ENCODE measurements at regions not wholly inside any gene's neighbourhood (a gene's known extent, or its start where the extent isn't known, plus 50 kb on each side); places are given as distances from the start of the nearest gene placed in this dataset.

- no peak overlapping the region for H3K4me3 ChIP-seq (replicated peaks in 1 of 2; ENCODE audit: low read depth in 2 of 2, low read length in 2 of 2)
- DNase-seq (ENCODE audit: low read depth in 2 of 2): no peak
- TF ChIP-seq, protein P1, sequence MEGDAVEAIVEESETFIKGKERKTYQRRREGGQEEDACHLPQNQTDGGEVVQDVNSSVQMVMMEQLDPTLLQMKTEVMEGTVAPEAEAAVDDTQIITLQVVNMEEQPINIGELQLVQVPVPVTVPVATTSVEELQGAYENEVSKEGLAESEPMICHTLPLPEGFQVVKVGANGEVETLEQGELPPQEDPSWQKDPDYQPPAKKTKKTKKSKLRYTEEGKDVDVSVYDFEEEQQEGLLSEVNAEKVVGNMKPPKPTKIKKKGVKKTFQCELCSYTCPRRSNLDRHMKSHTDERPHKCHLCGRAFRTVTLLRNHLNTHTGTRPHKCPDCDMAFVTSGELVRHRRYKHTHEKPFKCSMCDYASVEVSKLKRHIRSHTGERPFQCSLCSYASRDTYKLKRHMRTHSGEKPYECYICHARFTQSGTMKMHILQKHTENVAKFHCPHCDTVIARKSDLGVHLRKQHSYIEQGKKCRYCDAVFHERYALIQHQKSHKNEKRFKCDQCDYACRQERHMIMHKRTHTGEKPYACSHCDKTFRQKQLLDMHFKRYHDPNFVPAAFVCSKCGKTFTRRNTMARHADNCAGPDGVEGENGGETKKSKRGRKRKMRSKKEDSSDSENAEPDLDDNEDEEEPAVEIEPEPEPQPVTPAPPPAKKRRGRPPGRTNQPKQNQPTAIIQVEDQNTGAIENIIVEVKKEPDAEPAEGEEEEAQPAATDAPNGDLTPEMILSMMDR (IDR thresholded peaks at IDR 0.05; ENCODE audit: low read depth, low read length): no peak
These were observed 256.1 kb downstream of the TMEM38B start for GRCh38 chr9:105950448-105950847.

DNA sequence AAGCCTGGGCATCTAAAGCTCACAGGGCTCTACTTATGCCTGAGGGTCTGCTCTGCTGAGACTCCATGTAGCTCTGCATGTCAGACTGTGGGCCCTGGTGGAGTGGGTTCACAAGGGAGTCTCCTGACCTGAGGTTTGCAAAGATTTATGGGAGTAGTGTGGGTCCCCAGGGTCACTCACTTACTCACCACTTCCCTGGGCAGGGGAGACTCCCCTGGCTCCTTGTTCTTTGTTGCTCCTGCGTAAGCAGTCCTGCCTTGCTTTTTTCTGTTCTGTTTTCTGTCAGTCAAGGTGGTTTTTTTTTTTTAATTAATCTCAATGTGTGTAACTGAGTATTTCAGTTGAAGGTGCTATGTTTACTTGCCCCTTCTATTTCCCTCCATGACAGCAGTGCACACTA lies 256.6 kb downstream of the TMEM38B start:
- H3K4me3 ChIP-seq (replicated peaks in 1 of 2; ENCODE audit: low read depth in 2 of 2, low read length in 2 of 2): no peak overlapping the region
- no peak for DNase-seq (ENCODE audit: low read depth in 2 of 2)
- TF ChIP-seq, protein P1 (IDR thresholded peaks at IDR 0.05; ENCODE audit: low read depth, low read length): no peak

- DNase-seq (ENCODE audit: low read depth in 2 of 2): no peak
- no peak overlapping the region for H3K4me3 ChIP-seq (replicated peaks in 1 of 2; ENCODE audit: low read depth in 2 of 2, low read length in 2 of 2)
- TF ChIP-seq, protein P1 (IDR thresholded peaks at IDR 0.05; ENCODE audit: low read depth, low read length): no peak
These were observed 260.2 kb downstream of the TMEM38B start for GRCh38 chr9:105954517-105954916.

DNA sequence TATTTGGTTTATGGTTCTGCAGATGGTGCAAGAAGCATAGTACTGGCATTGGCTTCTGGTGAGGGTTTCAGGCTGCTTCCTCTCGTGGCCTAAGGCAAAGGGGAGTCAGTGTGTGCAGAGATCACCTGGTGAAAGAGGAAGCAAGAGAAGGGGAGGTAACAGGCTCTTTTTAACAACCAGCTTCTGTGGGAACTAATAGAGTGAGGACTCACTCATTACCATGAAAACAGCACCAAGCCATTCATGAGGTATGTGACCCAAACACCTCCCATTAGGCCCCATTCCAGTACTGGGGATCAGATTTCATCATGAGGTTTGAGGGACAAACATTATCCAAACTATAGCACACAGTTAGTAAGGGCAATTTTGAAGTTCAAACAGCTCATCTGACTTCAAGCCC lies 263.5 kb downstream of the TMEM38B start:
- TF ChIP-seq, protein P1 (IDR thresholded peaks at IDR 0.05; ENCODE audit: low read depth, low read length): no peak
- H3K4me3 ChIP-seq (replicated peaks in 1 of 2; ENCODE audit: low read depth in 2 of 2, low read length in 2 of 2): no peak overlapping the region
- no peak for DNase-seq (ENCODE audit: low read depth in 2 of 2)

- TF ChIP-seq, protein P1 (IDR thresholded peaks at IDR 0.05; ENCODE audit: low read depth, low read length): no peak
- no peak for DNase-seq (ENCODE audit: low read depth in 2 of 2)
- H3K4me3 ChIP-seq (replicated peaks in 1 of 2; ENCODE audit: low read depth in 2 of 2, low read length in 2 of 2): no peak overlapping the region
These were observed 264.2 kb downstream of the TMEM38B start for GRCh38 chr9:105958587-105958986.

DNA sequence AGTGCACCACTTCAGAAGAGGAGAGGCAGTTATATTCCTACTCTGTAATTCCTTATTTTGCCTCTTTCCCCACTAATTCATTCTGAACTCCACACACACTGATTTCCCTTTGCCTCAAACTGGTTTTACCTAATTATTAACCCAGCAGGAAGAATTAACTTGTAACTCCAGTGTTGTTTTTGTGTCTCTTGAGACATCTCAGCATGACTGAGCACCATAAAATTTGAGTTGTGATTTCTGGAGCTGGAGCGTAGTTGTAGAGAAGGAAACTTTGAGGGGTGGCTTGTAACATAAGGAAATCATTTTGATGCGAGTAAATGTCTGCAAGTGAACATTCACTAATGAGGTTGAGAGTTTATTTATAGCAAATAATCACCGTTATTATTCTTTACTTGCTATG lies 265.2 kb downstream of the TMEM38B start:
- H3K4me3 ChIP-seq (replicated peaks in 1 of 2; ENCODE audit: low read depth in 2 of 2, low read length in 2 of 2): no peak overlapping the region
- no peak for DNase-seq (ENCODE audit: low read depth in 2 of 2)
- TF ChIP-seq, protein P1 (IDR thresholded peaks at IDR 0.05; ENCODE audit: low read depth, low read length): no peak

DNA sequence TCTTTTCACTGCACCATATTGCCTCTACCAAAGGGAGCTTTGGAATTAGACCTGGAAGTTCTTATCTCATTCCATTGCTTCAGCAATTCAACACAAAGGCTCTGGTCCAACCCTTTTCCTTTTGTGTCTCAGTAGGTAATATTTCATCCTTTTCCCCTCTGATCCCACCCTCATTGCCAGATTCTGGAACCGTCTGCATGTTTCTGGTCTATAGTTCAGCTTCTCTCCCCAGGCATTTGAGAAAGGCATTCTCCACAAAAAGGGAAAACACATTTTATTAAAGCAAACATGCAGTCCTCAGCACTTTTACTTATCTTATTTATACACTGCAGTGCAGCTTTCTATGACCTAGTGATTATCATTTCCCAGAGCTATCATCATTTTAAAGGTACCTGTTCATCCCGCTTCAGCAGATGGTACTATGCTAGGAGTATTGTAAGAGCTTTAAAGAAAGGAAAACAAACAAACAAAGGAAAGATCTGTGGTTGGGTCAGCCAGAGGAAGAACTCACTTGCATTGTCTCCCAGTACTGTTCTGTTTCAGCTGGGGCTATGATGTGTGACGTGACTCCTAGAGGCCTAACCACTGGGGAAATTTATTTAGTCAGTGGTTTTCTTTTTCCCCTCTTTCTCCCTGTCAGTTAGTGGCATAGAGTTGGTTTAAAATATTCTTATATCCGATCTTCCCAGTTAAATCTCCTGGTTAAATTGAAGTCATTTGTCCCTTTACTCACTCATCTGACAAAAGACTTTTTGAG lies 269.2 kb downstream of the TMEM38B start:
- TF ChIP-seq, protein P1 (IDR thresholded peaks at IDR 0.05; ENCODE audit: low read depth, low read length): no peak
- H3K4me3 ChIP-seq (replicated peaks in 1 of 2; ENCODE audit: low read depth in 2 of 2, low read length in 2 of 2): no peak overlapping the region
- DNase-seq (ENCODE audit: low read depth in 2 of 2): no peak

Data from cardiac fibroblast (primary cell).